ENCODE measurements at regions not wholly inside any gene's neighbourhood (a gene's known extent, or its start where the extent isn't known, plus 50 kb on each side); places are given as distances from the start of the nearest gene placed in this dataset.

GRCh38 chr10:44263771-44264170 is 121.1 kb downstream of the CXCL12 start:
- no peak for ATAC-seq
- TF ChIP-seq OSR1 (CRISPR knock-in tag; IDR thresholded peaks at IDR 0.05) (no peak), CSRNP3 (CRISPR knock-in tag; IDR thresholded peaks at IDR 0.05) (no peak), RARB (CRISPR knock-in tag; IDR thresholded peaks at IDR 0.05) (no peak), ESRRG (CRISPR knock-in tag; IDR thresholded peaks at IDR 0.05) (no peak)
- TF ChIP-seq, protein P1, sequence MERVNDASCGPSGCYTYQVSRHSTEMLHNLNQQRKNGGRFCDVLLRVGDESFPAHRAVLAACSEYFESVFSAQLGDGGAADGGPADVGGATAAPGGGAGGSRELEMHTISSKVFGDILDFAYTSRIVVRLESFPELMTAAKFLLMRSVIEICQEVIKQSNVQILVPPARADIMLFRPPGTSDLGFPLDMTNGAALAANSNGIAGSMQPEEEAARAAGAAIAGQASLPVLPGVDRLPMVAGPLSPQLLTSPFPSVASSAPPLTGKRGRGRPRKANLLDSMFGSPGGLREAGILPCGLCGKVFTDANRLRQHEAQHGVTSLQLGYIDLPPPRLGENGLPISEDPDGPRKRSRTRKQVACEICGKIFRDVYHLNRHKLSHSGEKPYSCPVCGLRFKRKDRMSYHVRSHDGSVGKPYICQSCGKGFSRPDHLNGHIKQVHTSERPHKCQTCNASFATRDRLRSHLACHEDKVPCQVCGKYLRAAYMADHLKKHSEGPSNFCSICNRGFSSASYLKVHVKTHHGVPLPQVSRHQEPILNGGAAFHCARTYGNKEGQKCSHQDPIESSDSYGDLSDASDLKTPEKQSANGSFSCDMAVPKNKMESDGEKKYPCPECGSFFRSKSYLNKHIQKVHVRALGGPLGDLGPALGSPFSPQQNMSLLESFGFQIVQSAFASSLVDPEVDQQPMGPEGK (CRISPR knock-in tag; IDR thresholded peaks at IDR 0.05; ENCODE audit: borderline replicate concordance), result no peak

GRCh38 chr10:44262551-44263251 is 122.2 kb downstream of the CXCL12 start:
- no peak for TF ChIP-seq SNAI2 (CRISPR knock-in tag; IDR thresholded peaks at IDR 0.05)
- no peak for TF ChIP-seq OSR1 (CRISPR knock-in tag; IDR thresholded peaks at IDR 0.05)
- no peak for TF ChIP-seq CSDC2 (CRISPR knock-in tag; IDR thresholded peaks at IDR 0.05)
- no peak for TF ChIP-seq RARB (CRISPR knock-in tag; IDR thresholded peaks at IDR 0.05)
- no peak for TF ChIP-seq ZNF70 (CRISPR knock-in tag; IDR thresholded peaks at IDR 0.05)
- no peak for TF ChIP-seq ZFP30 (CRISPR knock-in tag; IDR thresholded peaks at IDR 0.05)
- no peak for ATAC-seq

DNA sequence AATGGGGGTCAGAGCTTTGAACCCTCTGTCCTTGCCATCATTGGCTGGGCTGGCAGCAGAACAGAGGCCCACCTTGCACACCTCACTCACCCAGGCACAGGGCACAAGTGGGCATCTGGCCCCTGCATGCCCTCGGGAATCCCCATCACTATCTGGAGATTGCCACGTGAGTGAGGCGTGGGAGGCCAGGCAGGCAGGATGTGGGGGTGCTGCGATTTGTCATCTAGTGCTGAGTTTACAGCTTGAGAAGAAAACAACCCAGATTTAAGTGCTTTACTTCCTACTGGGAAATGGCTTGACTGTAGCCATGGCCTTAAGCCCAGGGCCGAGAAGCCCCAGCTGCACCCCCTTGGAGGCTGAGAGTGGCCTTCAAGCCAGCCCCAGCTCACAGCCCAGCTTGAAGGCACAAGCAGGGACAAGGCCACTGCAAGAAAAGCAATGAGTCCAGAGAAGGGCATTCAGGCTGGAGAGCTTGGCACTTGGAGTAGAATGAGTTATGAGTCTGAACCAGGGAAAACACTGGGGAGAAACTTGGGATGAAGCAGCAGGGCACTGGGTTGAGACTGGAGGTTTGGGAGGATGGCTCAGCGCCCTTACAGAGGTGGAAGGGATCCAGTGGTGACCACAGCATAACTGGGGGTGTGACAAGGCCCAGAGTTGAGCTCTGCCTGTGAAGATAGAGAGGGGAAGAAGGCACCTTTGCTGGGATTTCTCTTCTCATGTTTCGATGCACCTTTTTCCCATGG is 123.0 kb downstream of the CXCL12 start:
- TF ChIP-seq ISL1 (CRISPR knock-in tag; IDR thresholded peaks at IDR 0.05), result no peak
- TF ChIP-seq ZFP3 (CRISPR knock-in tag; IDR thresholded peaks at IDR 0.05), result no peak
- TF ChIP-seq PPARA (CRISPR knock-in tag; IDR thresholded peaks at IDR 0.05; ENCODE audit: borderline replicate concordance), result no peak
- TF ChIP-seq CSRNP3 (CRISPR knock-in tag; IDR thresholded peaks at IDR 0.05), result no peak
- TF ChIP-seq CSDC2 (CRISPR knock-in tag; IDR thresholded peaks at IDR 0.05), result no peak
- no peak for TF ChIP-seq ZFP30 (CRISPR knock-in tag; IDR thresholded peaks at IDR 0.05)
- no peak for TF ChIP-seq OSR1 (CRISPR knock-in tag; IDR thresholded peaks at IDR 0.05)
- TF ChIP-seq TCF4 (CRISPR knock-in tag; IDR thresholded peaks at IDR 0.05; ENCODE audit: borderline replicate concordance), result no peak
- no peak for TF ChIP-seq RARB (CRISPR knock-in tag; IDR thresholded peaks at IDR 0.05)
- TF ChIP-seq, protein P2, sequence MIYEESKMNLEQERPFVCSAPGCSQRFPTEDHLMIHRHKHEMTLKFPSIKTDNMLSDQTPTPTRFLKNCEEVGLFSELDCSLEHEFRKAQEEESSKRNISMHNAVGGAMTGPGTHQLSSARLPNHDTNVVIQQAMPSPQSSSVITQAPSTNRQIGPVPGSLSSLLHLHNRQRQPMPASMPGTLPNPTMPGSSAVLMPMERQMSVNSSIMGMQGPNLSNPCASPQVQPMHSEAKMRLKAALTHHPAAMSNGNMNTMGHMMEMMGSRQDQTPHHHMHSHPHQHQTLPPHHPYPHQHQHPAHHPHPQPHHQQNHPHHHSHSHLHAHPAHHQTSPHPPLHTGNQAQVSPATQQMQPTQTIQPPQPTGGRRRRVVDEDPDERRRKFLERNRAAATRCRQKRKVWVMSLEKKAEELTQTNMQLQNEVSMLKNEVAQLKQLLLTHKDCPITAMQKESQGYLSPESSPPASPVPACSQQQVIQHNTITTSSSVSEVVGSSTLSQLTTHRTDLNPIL (CRISPR knock-in tag; IDR thresholded peaks at IDR 0.05; ENCODE audit: low read depth), result no peak
- no peak for TF ChIP-seq ARNTL (CRISPR knock-in tag; IDR thresholded peaks at IDR 0.05; ENCODE audit: borderline replicate concordance, low read depth)
- no peak for TF ChIP-seq TSHZ2 (CRISPR knock-in tag; IDR thresholded peaks at IDR 0.05)
- TF ChIP-seq, protein P1 (CRISPR knock-in tag; IDR thresholded peaks at IDR 0.05; ENCODE audit: borderline replicate concordance), result no peak
- TF ChIP-seq ZNF8 (CRISPR knock-in tag; IDR thresholded peaks at IDR 0.05), result no peak
- TF ChIP-seq TOX (CRISPR knock-in tag; IDR thresholded peaks at IDR 0.05; ENCODE audit: borderline replicate concordance), result no peak
- TF ChIP-seq POU6F1 (CRISPR knock-in tag; IDR thresholded peaks at IDR 0.05; ENCODE audit: borderline replicate concordance, low read depth), result no peak; the same call in 1 of the 2 replicates
- TF ChIP-seq SNAI2 (CRISPR knock-in tag; IDR thresholded peaks at IDR 0.05), result no peak
- ATAC-seq, result peak; percentile 67

Measured in SK-N-SH treated with all-trans-retinoic acid at 6 μM for 48 hours (cell line).